SU-DHL-6 (cell line): ENCODE measurements at regions not wholly inside any gene's neighbourhood (a gene's known extent, or its start where the extent isn't known, plus 50 kb on each side); places are given as distances from the start of the nearest gene placed in this dataset.

Source experiments
- EZH2phosphoT487 ChIP-seq: fragments of 200-600 bp; sonication (generic), shearing (Covaris generic); conservative IDR thresholded peaks from 2 replicates; pipeline ENCODE4 v1.6.1; 2018; ENCODE audit warnings: mild to moderate bottlenecking, antibody characterized with exemption, low read length, moderate library complexity, mixed read lengths
- TF ChIP-seq, protein P1 (sequence below): fragments of 200-600 bp; sonication (generic); IDR thresholded peaks from one replicate; pipeline ENCODE4 v1.5.1; 2017; ENCODE audit warnings: antibody characterized with exemption, mild to moderate bottlenecking, low read length, moderate library complexity; ENCODE audit not compliant: insufficient read depth, poor library complexity, severe bottlenecking

DNA sequence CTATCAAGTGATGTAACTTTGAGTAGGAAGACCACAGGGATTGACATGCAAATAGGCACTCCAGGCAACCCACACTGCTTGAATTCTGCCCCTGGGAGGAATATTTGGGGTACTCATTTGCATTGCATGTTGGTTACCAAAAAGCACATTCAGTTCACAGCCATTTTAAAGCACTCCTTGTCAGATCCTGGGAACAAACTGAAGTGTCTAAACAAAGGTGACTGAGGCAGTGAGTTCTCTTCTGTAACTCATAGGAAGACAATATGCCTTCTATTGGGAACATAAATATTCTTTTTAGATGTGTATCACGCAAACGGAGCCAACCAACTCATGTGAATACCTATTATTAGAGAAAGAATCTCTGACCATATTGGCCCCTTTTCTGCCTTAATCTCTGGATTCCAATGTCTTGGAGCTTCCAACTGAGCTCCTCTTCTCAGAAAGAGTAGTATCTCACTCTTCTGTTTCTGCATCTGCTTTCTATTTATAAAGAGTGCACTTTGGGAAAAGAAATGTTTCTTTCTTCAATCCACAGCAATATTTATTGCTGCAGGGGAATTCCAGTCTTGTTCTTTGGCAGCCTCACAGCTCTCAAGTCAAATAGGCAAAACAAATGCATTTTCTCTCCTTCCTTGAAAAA, 125.7 kb upstream of the NBEA start:
- TF ChIP-seq, protein P1, sequence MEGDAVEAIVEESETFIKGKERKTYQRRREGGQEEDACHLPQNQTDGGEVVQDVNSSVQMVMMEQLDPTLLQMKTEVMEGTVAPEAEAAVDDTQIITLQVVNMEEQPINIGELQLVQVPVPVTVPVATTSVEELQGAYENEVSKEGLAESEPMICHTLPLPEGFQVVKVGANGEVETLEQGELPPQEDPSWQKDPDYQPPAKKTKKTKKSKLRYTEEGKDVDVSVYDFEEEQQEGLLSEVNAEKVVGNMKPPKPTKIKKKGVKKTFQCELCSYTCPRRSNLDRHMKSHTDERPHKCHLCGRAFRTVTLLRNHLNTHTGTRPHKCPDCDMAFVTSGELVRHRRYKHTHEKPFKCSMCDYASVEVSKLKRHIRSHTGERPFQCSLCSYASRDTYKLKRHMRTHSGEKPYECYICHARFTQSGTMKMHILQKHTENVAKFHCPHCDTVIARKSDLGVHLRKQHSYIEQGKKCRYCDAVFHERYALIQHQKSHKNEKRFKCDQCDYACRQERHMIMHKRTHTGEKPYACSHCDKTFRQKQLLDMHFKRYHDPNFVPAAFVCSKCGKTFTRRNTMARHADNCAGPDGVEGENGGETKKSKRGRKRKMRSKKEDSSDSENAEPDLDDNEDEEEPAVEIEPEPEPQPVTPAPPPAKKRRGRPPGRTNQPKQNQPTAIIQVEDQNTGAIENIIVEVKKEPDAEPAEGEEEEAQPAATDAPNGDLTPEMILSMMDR, result no peak
- TF ChIP-seq EZH2phosphoT487, result no peak
